ENCODE measurements at regions not wholly inside any gene's neighbourhood (a gene's known extent, or its start where the extent isn't known, plus 50 kb on each side); places are given as distances from the start of the nearest gene placed in this dataset.

DNA sequence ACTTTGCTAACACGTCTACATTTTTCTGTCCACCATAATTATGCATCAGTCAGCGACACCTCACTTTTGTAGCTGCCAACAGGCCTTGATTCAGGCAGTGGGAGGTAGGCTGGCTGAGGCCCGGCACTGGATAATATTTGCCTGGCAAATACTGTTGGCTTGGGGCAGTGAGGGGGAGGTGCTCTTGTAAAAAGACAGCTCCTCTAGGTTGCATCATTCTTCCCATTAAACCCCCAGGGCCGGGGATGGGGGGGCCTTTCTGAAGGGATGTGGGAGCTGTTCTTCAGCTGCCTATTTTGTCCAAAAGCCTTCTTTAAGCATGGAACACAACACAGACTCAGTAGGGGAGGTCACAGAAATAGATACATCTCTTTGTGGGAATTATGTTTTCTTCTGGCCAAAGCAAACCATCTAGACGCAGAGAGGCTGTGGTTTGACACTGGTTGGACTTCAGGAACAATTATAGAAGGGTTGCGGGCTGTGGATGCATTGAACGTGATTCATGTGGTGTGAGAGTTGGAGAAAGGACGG, 338.3 kb upstream of the NT5E start:
- Histone ChIP-seq H3K9me3 (ENCODE audit: control insufficient read depth, low read length) (no peaks in the 10 kb centered on the region), H2BK12ac (ENCODE audit: low read length in 2 of 2) (no peak overlapping the region), H2BK5ac (ENCODE audit: low read depth, low read length, poor library complexity, severe bottlenecking) (no peak overlapping the region), H3K18ac (ENCODE audit: low read depth in 1 of 2, low read length in 2 of 2) (no peak overlapping the region), H3K23ac (ENCODE audit: low read length in 2 of 2) (no peak overlapping the region), H3K4ac (ENCODE audit: low read depth in 1 of 2, low read length in 2 of 2) (no peak overlapping the region), H2BK120ac (ENCODE audit: low read depth, low read length) (no peak overlapping the region), H3K4me2 (ENCODE audit: low read length, poor library complexity, severe bottlenecking) (no peak overlapping the region), H3K4me1 (ENCODE audit: control insufficient read depth, insufficient read depth, low read depth, low read length) (no peaks in the 10 kb centered on the region), H3K27ac (ENCODE audit: low read length, poor library complexity, severe bottlenecking) (no peak overlapping the region), H4K91ac (ENCODE audit: low read length) (no peak overlapping the region), H2BK15ac (ENCODE audit: low read depth, poor library complexity, severe bottlenecking) (no peak overlapping the region), H4K8ac (ENCODE audit: low read length) (no peak overlapping the region), H2AK5ac (ENCODE audit: low read length, severe bottlenecking) (no peak overlapping the region), H3K4me3 (ENCODE audit: insufficient read depth in 1 of 2, low read depth in 1 of 2, low read length in 2 of 2) (no peak overlapping the region), H3K36me3 (ENCODE audit: control insufficient read depth in 1 of 2, insufficient read depth in 2 of 2, low read depth in 1 of 2, low read length in 2 of 2) (no peaks in the 10 kb centered on the region), H3K9ac (ENCODE audit: low read length) (no peak overlapping the region), H3K27me3 (ENCODE audit: control insufficient read depth in 1 of 2, insufficient read depth in 1 of 2, low read length in 2 of 2) (no peaks in the 10 kb centered on the region), H3K79me1 (replicated peaks; ENCODE audit: low read length, poor library complexity, severe bottlenecking) (no peaks in the 10 kb centered on the region), H2AFZ (ENCODE audit: low read depth, low read length) (no peak overlapping the region), H3K14ac (ENCODE audit: low read length in 2 of 2) (no peak overlapping the region)
- DNase-seq: no peak
- WGBS: 89% methylated on average over 7 of the region's 8 CpGs

DNA sequence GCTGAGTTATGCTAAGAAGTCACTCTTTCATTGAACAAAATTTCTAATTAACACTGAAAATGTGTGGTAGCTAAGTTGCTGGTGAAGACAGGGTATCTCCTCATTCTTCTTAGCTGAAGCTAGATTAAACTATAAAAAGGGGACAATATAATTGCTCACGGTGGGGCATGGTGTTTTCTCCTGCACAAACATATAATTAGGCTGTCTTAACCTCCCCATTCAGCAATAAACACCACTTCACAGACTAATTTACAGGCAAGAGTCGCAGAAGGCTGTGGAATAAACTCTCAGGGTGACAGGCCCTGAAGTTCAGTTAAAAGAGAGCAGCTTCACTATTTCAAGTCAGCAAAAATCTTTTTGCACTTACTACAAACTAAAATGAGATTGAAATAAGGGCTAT, 338.9 kb upstream of the NT5E start:
- H3K27ac ChIP-seq (ENCODE audit: low read length, poor library complexity, severe bottlenecking): no peak overlapping the region
- no peaks in the 10 kb centered on the region for H3K36me3 ChIP-seq (ENCODE audit: control insufficient read depth in 1 of 2, insufficient read depth in 2 of 2, low read depth in 1 of 2, low read length in 2 of 2)
- H3K4ac ChIP-seq (ENCODE audit: low read depth in 1 of 2, low read length in 2 of 2): no peak overlapping the region
- H3K4me2 ChIP-seq (ENCODE audit: low read length, poor library complexity, severe bottlenecking): no peak overlapping the region
- no peak overlapping the region for H2AK5ac ChIP-seq (ENCODE audit: low read length, severe bottlenecking)
- DNase-seq: no peak
- H4K8ac ChIP-seq (ENCODE audit: low read length): no peak overlapping the region
- H3K14ac ChIP-seq (ENCODE audit: low read length in 2 of 2): no peak overlapping the region
- no peak overlapping the region for H4K91ac ChIP-seq (ENCODE audit: low read length)
- no peak overlapping the region for H2BK12ac ChIP-seq (ENCODE audit: low read length in 2 of 2)
- no peak overlapping the region for H2BK15ac ChIP-seq (ENCODE audit: low read depth, poor library complexity, severe bottlenecking)
- no peak overlapping the region for H3K23ac ChIP-seq (ENCODE audit: low read length in 2 of 2)
- H3K4me1 ChIP-seq (ENCODE audit: control insufficient read depth, insufficient read depth, low read depth, low read length): no peaks in the 10 kb centered on the region
- no peak overlapping the region for H3K18ac ChIP-seq (ENCODE audit: low read depth in 1 of 2, low read length in 2 of 2)
- no peak overlapping the region for H2BK120ac ChIP-seq (ENCODE audit: low read depth, low read length)
- 40% methylated on average over 2 of the region's 2 CpGs for WGBS
- no peak overlapping the region for H3K9ac ChIP-seq (ENCODE audit: low read length)
- no peak overlapping the region for H2AFZ ChIP-seq (ENCODE audit: low read depth, low read length)
- no peaks in the 10 kb centered on the region for H3K9me3 ChIP-seq (ENCODE audit: control insufficient read depth, low read length)
- H3K4me3 ChIP-seq (ENCODE audit: insufficient read depth in 1 of 2, low read depth in 1 of 2, low read length in 2 of 2): no peak overlapping the region
- H3K79me1 ChIP-seq (replicated peaks; ENCODE audit: low read length, poor library complexity, severe bottlenecking): no peaks in the 10 kb centered on the region
- H3K27me3 ChIP-seq (ENCODE audit: control insufficient read depth in 1 of 2, insufficient read depth in 1 of 2, low read length in 2 of 2): no peaks in the 10 kb centered on the region
- no peak overlapping the region for H2BK5ac ChIP-seq (ENCODE audit: low read depth, low read length, poor library complexity, severe bottlenecking)

DNA sequence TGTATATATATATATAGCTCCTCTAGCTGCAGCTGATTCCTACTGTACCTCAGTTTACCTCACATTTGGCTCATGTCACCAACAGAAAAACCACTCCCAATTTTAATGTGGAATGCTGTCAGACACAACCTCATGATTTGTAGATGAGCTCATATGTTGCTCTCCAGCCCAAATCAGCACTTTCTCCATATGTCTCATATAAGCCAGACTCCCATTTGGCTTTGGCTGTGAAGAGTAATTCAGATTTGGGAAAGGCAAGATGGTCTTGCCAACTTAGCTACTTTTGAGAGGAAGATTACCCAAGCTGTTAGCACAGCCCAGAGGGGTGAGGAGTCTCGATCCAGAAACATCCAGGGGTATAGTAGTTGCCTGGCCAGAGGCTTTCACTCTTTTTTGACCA, 342.2 kb upstream of the NT5E start:
- no peaks in the 10 kb centered on the region for H3K36me3 ChIP-seq (ENCODE audit: control insufficient read depth in 1 of 2, insufficient read depth in 2 of 2, low read depth in 1 of 2, low read length in 2 of 2)
- no peaks in the 10 kb centered on the region for H3K79me1 ChIP-seq (replicated peaks; ENCODE audit: low read length, poor library complexity, severe bottlenecking)
- no peak overlapping the region for H2BK120ac ChIP-seq (ENCODE audit: low read depth, low read length)
- H3K9me3 ChIP-seq (ENCODE audit: control insufficient read depth, low read length): no peaks in the 10 kb centered on the region
- H3K9ac ChIP-seq (ENCODE audit: low read length): no peak overlapping the region
- WGBS: 60% methylated on average over 1 of the region's 1 CpG
- no peak overlapping the region for H3K14ac ChIP-seq (ENCODE audit: low read length in 2 of 2)
- no peaks in the 10 kb centered on the region for H3K4me1 ChIP-seq (ENCODE audit: control insufficient read depth, insufficient read depth, low read depth, low read length)
- H3K27me3 ChIP-seq (ENCODE audit: control insufficient read depth in 1 of 2, insufficient read depth in 1 of 2, low read length in 2 of 2): no peaks in the 10 kb centered on the region
- no peak overlapping the region for H3K18ac ChIP-seq (ENCODE audit: low read depth in 1 of 2, low read length in 2 of 2)
- H2AFZ ChIP-seq (ENCODE audit: low read depth, low read length): no peak overlapping the region
- DNase-seq: no peak
- H3K4me3 ChIP-seq (ENCODE audit: insufficient read depth in 1 of 2, low read depth in 1 of 2, low read length in 2 of 2): no peak overlapping the region
- H4K8ac ChIP-seq (ENCODE audit: low read length): no peak overlapping the region
- no peak overlapping the region for H3K27ac ChIP-seq (ENCODE audit: low read length, poor library complexity, severe bottlenecking)
- H2BK15ac ChIP-seq (ENCODE audit: low read depth, poor library complexity, severe bottlenecking): no peak overlapping the region
- no peak overlapping the region for H2BK5ac ChIP-seq (ENCODE audit: low read depth, low read length, poor library complexity, severe bottlenecking)
- H3K4ac ChIP-seq (ENCODE audit: low read depth in 1 of 2, low read length in 2 of 2): no peak overlapping the region
- no peak overlapping the region for H3K23ac ChIP-seq (ENCODE audit: low read length in 2 of 2)
- no peak overlapping the region for H3K4me2 ChIP-seq (ENCODE audit: low read length, poor library complexity, severe bottlenecking)
- no peak overlapping the region for H2AK5ac ChIP-seq (ENCODE audit: low read length, severe bottlenecking)
- H4K91ac ChIP-seq (ENCODE audit: low read length): no peak overlapping the region
- no peak overlapping the region for H2BK12ac ChIP-seq (ENCODE audit: low read length in 2 of 2)

DNA sequence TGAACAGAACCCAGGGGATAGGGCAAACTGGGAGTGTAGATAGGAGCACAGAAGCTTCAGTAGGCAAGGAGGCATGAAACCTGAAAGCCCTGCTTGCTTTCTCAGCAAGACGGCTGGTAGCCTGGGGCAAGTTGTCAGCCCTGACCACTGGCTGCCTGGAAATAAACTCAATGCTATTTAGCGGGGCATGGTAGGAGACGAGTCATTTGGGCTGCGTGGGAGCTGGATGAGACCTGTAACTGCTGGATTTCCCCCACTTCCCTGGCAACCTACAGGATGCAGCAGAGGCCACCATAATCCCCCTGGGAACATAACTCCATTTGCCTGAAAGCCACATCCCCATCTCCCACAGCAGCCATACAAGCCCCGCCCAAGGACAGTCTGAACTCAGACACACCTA, 332.6 kb upstream of the TBX18 start:
- Histone ChIP-seq H3K9ac (ENCODE audit: low read length) (no peak overlapping the region), H3K27ac (ENCODE audit: low read length, poor library complexity, severe bottlenecking) (no peak overlapping the region), H3K18ac (ENCODE audit: low read depth in 1 of 2, low read length in 2 of 2) (no peak overlapping the region), H3K4me3 (ENCODE audit: insufficient read depth in 1 of 2, low read depth in 1 of 2, low read length in 2 of 2) (no peak overlapping the region), H4K8ac (ENCODE audit: low read length) (no peak overlapping the region), H3K23ac (ENCODE audit: low read length in 2 of 2) (no peak overlapping the region), H3K4ac (ENCODE audit: low read depth in 1 of 2, low read length in 2 of 2) (no peak overlapping the region), H2BK5ac (ENCODE audit: low read depth, low read length, poor library complexity, severe bottlenecking) (no peak overlapping the region), H3K4me2 (ENCODE audit: low read length, poor library complexity, severe bottlenecking) (no peak overlapping the region), H2BK15ac (ENCODE audit: low read depth, poor library complexity, severe bottlenecking) (no peak overlapping the region), H3K27me3 (ENCODE audit: control insufficient read depth in 1 of 2, insufficient read depth in 1 of 2, low read length in 2 of 2) (no peaks in the 10 kb centered on the region), H3K79me1 (replicated peaks; ENCODE audit: low read length, poor library complexity, severe bottlenecking) (no peaks in the 10 kb centered on the region), H3K4me1 (ENCODE audit: control insufficient read depth, insufficient read depth, low read depth, low read length) (no peaks in the 10 kb centered on the region), H3K36me3 (ENCODE audit: control insufficient read depth in 1 of 2, insufficient read depth in 2 of 2, low read depth in 1 of 2, low read length in 2 of 2) (no peaks in the 10 kb centered on the region), H3K14ac (ENCODE audit: low read length in 2 of 2) (no peak overlapping the region), H3K9me3 (ENCODE audit: control insufficient read depth, low read length) (peaks cover 60% of the 10 kb centered on the region), H2BK12ac (ENCODE audit: low read length in 2 of 2) (no peak overlapping the region), H2AK5ac (ENCODE audit: low read length, severe bottlenecking) (no peak overlapping the region), H4K91ac (ENCODE audit: low read length) (no peak overlapping the region), H2BK120ac (ENCODE audit: low read depth, low read length) (no peak overlapping the region), H2AFZ (ENCODE audit: low read depth, low read length) (no peak overlapping the region)
- WGBS: 89% methylated on average over 5 of the region's 5 CpGs
- no peak for DNase-seq

Data from mesenchymal stem cell (in vitro differentiated cells and primary cell).